ENCODE measurements at regions not wholly inside any gene's neighbourhood (a gene's known extent, or its start where the extent isn't known, plus 50 kb on each side); places are given as distances from the start of the nearest gene placed in this dataset.

- TF ChIP-seq CTCF (IDR thresholded peaks at IDR 0.05) (no peak), POLR2A (IDR thresholded peaks at IDR 0.05) (no peak)
Observed at GRCh38 chr4:10963241-10963640, 278.7 kb upstream of the CLNK start.

Measured in body of pancreas (tissue), 4 donors.